Ecto neural progenitor cell (in vitro differentiated cells): ENCODE measurements at regions not wholly inside any gene's neighbourhood (a gene's known extent, or its start where the extent isn't known, plus 50 kb on each side); places are given as distances from the start of the nearest gene placed in this dataset.
"Not testable (repeated sequence)": the region's sequence is repeated elsewhere in the genome, so short reads cannot be mapped to it uniquely, and the experiment has no call there.

Experiments used
- DNase-seq: peaks from one replicate; pipeline ENCODE4 v3.0.0-alpha.2; 2018; ENCODE audit warnings: low spot score

- DNase-seq, result no peak
Measured at GRCh38 chr12:24668563-24668962, 280.3 kb downstream of the BCAT1 start.

DNA sequence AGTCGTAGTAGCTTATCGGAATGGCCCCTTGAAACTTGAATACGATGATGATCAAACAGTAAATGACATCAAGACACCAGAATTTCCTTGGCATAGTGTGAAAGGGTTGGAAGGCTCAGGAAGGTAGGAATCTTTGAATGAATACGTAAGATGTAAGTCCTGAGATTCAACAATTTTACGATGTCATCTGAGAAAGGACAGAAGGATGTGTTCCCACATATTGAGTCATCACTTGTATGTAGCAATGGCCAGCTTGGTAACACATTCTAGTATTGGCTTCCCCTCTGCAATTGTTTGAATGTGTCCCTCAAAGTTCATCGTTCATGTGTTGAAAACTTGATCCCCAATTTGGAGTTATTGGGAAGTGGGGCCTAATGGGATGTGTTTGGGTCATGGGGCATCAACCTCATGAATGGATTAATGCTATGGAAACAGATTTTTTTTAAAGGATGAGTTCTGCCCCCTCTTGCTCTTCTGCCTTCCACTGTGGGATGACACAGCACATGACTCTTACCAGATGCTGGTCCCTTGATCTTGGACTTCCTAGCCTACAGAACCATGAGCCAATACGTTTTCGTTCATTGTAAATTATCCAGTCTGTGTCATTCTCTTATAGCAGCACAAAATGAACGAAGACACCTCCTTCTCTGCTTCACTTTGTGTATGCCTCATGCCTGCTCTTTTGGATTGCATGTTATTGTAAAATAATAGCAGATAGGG, 284.6 kb downstream of the BCAT1 start:
- DNase-seq, result no peak

GRCh38 chr12:24661657-24662096, 287.2 kb downstream of the BCAT1 start:
- no peak for DNase-seq

- DNase-seq, result no peak
Measured at GRCh38 chr12:24659016-24659415, 289.9 kb downstream of the BCAT1 start.

GRCh38 chr12:24654344-24654743, 294.6 kb downstream of the BCAT1 start:
- DNase-seq, result not testable (repeated sequence)

GRCh38 chr12:24649634-24650033, 299.3 kb downstream of the BCAT1 start:
- no peak for DNase-seq

DNA sequence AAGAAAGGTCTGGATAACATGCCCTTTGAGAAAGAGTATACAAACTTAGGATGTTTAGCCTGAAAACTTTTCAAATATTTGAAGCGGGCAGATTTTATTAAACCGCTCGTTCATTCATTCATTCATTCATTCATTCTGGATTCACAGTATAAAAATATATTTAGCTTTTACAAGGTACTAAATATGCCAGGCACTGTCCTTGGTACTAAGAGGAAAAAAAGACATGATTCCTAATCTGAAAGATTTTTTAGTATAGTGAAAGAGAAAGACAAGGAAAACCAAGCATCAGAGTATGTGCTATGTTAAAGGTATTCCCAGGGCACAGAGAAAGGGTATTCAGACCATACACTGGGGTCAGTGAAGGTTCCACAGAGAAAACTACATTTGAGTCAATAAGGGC, 299.7 kb downstream of the BCAT1 start:
- DNase-seq, result no peak

GRCh38 chr12:24645254-24645653, 303.6 kb downstream of the BCAT1 start:
- DNase-seq, result no peak

DNA sequence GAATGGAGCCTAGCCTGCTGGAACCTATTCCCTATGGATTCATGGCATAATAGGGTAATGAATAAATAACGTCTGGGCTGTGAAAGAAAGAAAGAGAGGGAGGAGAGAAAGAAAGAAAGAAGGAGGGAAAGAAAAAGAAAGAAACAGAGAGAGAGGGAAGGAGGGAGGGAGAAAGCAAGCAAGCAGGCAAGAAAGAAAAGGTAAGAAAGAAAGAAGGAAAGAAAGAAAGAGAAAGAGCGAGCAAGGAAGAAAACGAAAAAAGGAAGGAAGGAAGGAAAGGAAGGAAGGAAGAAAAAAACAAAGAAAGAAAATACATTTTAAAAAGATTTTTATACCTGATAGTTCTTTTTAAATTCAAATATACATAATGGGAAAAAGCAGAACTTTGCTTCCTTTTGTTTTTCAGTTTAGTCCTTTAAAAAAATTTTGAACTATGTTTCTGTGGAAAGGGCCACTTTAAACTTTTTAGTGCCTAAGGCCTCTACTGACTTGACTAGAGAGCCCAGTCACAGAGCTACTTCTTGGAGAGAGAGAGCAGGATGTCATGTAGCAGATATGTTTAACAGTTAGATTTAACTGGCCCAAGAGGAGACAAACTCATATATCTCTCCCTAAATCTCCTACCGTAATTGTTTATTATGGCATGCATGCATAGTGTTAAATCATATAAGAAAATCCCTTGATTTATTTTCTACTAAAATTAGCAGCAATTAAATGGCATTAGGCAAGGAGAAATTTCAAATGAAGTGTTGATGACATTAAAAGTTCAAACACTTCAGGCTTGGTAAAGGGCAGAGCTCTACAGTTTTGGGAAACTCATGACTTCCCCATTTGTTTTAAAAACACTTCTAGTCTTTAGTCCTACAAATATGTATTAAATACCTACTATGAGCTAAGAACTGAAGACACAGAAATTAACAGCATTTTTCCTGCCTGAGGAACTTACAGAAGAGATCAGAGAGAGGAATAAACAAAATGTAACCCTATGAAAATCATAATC, 305.5 kb downstream of the BCAT1 start:
- DNase-seq, result no peak

DNA sequence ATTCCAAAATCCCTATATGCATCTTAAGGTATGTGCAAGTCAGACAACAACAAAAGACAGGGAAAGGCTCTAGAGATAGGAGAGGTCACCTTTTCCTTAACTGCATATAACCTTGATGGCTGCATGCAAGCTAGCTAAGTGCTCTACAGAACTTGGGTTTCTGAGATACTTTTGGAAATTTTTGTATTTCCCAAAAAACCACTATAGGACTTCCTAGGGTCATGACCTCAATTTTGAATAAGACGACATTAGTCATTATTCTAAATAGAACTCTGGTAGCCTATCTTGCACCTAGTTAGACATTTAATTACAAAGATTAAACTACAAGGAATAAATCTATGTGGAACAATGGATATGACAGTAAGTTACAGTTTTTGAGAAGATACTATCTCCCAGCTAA, 309.3 kb downstream of the BCAT1 start:
- no peak for DNase-seq

GRCh38 chr12:24632466-24632865, 316.4 kb downstream of the BCAT1 start:
- no peak for DNase-seq

DNA sequence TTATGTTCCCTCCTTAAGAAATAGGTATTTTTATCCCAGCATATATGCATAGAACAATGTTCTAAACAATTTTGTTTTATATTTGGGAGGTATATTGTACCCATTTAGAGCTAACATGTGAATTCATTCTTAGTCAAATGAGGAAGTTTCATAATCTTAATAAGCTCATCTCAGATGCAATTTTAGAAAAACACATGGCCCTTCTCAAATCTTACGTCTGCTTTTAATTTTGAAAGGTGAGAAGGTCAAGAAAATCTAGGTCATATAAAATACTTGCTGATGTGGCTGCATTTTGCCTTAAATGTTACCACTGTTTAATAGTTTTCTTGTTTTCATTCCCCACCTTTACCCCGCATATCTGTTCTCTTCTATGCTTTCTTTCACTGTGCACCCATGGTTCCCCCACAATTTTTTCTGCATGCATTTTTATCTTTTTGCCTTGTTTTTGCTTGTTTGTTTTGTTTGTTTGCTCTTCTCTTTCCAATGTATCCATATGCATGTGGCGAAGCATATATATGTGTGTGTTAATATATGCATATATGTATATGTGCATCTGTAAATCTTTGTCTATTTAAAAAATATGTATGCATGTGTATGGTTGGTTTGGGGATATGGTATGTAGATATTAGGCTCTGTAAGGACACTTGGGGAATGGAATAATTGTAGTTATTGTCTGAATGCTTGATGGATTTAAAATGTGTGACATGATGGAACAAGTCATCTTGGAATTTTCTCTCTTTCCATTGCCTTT, 317.1 kb downstream of the BCAT1 start:
- no peak for DNase-seq

- no peak for DNase-seq
Measured at GRCh38 chr12:24630856-24631255, 318.0 kb downstream of the BCAT1 start.

DNA sequence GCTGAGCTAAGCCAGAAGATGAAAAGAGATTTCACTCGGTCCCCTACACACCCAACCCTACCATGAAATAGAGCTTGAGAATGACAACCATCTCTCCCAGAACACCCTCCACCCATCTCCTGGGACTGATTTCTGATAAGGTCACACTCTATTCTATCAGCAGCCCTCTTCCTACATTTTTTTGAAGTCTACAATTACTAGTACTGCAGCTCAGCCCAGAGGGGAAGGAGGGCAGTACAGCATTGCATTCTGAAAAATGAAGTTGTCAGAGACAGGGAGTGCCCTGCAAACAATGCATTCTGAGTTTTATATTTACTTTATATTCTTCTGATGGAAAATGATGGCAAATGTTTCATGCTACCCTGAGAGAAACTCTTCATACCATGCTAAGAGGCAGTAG, 318.5 kb downstream of the BCAT1 start:
- DNase-seq, result no peak

DNA sequence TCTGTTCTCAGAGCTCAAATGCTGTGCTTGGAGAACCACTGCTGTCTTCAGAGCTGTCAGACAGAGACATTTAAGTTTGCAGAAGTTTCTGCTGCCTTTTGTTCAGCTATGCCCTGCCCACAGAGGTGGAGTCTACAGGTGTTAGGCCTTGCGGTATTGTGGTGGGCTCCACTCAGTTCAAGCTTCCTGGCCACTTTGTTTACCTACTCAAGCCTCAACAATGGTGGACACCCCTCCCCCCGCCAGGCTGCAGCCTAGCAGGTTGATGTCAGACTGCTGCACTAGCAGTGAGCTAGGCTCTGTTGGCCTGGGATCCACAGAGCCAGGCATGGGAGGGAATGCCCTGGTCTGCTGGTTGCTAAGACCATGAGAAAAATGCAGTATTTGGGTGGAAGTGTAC, 323.8 kb downstream of the BCAT1 start:
- DNase-seq, result no peak

- not testable (repeated sequence) for DNase-seq
Measured at GRCh38 chr12:24619954-24620353, 328.9 kb downstream of the BCAT1 start.

- DNase-seq, result no peak
Measured at GRCh38 chr12:24617471-24617870, 331.4 kb downstream of the BCAT1 start.

GRCh38 chr12:24615967-24616411, 332.9 kb downstream of the BCAT1 start:
- no peak for DNase-seq

DNA sequence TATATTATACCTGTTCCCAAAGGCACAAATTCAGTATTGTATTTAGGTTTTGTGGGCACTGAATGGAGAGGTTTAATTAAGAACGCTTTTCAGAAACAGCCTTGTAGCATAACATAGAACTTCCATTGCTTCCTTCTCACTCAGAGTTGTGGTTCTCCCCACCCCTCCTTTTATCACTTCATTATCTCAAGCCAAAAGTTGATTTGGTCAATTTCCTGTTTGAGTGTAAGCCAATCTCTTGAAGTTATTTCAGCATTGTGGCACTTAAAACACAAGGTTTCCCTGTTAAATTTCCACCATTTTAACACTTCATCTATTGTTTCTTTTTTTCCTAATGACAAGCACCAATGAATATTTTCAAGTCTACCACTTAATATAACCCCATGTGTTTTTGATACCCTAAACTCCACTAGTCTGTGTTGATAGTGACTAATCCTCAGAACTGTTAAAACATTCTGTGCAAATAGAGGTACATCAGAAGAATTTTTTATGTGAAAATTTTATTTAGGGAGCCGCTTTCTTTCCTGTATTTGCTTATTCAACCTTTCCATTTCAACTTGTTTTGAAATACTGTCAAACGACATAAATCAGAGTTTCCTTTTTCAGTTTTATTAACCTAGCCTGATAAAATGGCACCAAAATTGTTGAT, 340.1 kb downstream of the BCAT1 start:
- no peak for DNase-seq

DNA sequence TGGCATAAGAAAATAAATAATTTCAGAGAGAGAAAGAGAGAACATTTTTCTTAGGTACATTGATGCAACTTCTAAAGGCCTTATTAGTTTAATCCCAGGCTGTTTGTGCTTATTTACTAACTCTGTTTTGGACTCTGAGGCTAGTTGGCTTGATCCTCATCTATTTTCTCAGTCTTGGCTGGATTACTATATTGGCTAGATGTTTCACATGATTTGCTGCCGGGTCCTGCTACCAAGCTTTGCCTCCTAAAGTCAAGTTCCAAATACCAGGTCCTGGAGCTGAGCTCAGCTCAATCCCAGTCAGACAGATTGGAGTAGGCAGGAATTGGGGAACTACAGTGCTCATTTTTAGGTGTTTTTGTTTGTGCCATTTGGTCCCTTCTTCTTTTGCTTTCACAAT, 340.8 kb downstream of the BCAT1 start:
- no peak for DNase-seq

- no peak for DNase-seq
Measured at GRCh38 chr12:24605916-24606315, 343.0 kb downstream of the BCAT1 start.

DNA sequence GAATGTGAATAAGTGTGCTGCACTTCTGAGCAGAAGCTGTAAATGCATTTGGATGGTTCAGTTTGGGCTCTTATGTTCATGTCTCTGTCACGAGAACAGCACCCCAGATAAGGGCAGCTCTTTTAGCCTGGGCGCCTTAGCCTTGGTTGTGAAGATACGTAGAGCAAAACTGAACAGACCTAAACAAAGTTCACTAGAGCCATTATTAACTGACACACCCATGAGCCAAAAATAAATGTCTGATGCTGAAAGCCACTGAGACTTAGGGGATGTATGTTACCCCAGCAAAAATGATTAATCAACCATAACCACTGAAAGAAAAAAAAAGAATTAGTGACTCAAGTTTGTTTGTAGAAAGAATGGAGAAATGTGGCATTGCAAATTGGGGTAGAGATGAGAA, 343.4 kb downstream of the BCAT1 start:
- no peak for DNase-seq
